Fibroblast of villous mesenchyme (primary cell): ENCODE measurements at regions not wholly inside any gene's neighbourhood (a gene's known extent, or its start where the extent isn't known, plus 50 kb on each side); places are given as distances from the start of the nearest gene placed in this dataset.

Experiments used
- DNase-seq: peaks from one replicate; pipeline ENCODE4 v3.0.0-alpha.2; 2010; ENCODE audit warnings: low read depth
- H3K4me3 ChIP-seq: 2 replicates; pipeline ENCODE4 v1.5.1; 2011; ENCODE audit warnings: low read depth, mild to moderate bottlenecking, low read length
- CTCF ChIP-seq: IDR thresholded peaks from 2 replicates; pipeline ENCODE4 v1.5.1; 2012; ENCODE audit warnings: low read depth, mild to moderate bottlenecking, low read length; ENCODE audit not compliant: insufficient read depth

GRCh38 chr2:118686346-118686745, 161.1 kb downstream of the EN1 start:
- H3K4me3 ChIP-seq: no peak overlapping the region
- DNase-seq: no peak
- TF ChIP-seq CTCF: no peak

- no peak for DNase-seq
- TF ChIP-seq CTCF: no peak
- no peak overlapping the region for H3K4me3 ChIP-seq
These were observed 164.0 kb downstream of the EN1 start for GRCh38 chr2:118683460-118683859.

- H3K4me3 ChIP-seq: no peak overlapping the region
- no peak for DNase-seq
- no peak for TF ChIP-seq CTCF
These were observed 168.5 kb downstream of the EN1 start for GRCh38 chr2:118678985-118679384.

- TF ChIP-seq CTCF: no peak
- DNase-seq: no peak
- H3K4me3 ChIP-seq: no peak overlapping the region
These were observed 169.9 kb downstream of the EN1 start for GRCh38 chr2:118677546-118677945.

- no peak for TF ChIP-seq CTCF
- H3K4me3 ChIP-seq: no peak overlapping the region
- no peak for DNase-seq
These were observed 171.9 kb downstream of the EN1 start for GRCh38 chr2:118675531-118675930.

GRCh38 chr2:118672571-118673158, 174.8 kb downstream of the EN1 start:
- no peak for DNase-seq
- no peak overlapping the region for H3K4me3 ChIP-seq
- no peak for TF ChIP-seq CTCF
